Stimulated activated CD4-positive, alpha-beta T cell treated with anti-CD3 and anti-CD28 coated beads, Interleukin-15, amount 100 ng/mL, for 48 hours (primary cell): ENCODE measurements at regions not wholly inside any gene's neighbourhood (a gene's known extent, or its start where the extent isn't known, plus 50 kb on each side); places are given as distances from the start of the nearest gene placed in this dataset.
"Not testable (repeated sequence)": the region's sequence is repeated elsewhere in the genome, so short reads cannot be mapped to it uniquely, and the experiment has no call there.

Experiments used
- DNase-seq, 2 donors: peaks; one replicate each; pipeline ENCODE4 v3.0.0-alpha.2; 2020; ENCODE audit warnings: low read depth in 2 of 2

DNA sequence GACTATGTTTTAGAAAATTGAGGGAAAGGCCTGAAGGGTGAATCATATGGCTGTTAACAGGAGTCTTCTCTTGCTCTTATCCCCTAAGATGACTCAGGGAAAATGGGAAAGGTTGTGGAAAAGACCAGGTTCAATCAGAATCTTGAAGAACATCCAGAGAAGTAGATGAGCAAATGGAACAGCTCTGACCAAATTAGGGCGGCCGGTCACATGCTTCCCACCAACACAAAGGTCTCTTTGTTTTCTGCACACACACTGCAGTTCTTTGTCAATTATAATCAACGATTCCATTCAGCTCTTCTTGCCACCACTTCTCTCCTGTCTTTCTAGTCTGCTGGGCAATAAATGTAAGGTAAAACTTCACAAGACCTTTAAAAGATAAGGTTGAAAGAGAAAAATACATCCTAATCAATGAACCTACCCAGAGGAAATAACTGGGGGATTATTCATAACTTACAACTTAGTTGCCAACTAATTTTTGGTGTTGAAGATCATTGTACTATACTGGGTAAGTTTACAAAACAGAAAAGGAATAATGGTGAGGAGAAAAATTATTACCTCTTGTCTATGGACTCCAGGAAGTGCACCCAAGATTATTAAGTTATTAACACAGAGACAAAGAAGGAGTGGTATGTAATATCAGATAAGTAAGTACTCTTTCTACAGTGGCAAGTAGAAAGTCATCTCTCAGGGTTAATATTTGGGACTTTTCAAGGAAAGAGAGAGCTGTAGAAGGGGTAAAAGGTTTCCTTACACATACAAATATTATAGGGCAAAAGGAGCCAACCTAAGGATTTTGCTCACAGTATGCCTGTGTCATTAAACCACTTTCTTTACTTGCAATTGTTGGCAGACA is 441.9 kb upstream of the PIK3R1 start:
- no peak for DNase-seq

GRCh38 chr5:67771791-67772190 is 443.8 kb upstream of the PIK3R1 start:
- DNase-seq: no peak

- DNase-seq: no peak
Measured at GRCh38 chr5:67771221-67771620, 444.3 kb upstream of the PIK3R1 start.

DNA sequence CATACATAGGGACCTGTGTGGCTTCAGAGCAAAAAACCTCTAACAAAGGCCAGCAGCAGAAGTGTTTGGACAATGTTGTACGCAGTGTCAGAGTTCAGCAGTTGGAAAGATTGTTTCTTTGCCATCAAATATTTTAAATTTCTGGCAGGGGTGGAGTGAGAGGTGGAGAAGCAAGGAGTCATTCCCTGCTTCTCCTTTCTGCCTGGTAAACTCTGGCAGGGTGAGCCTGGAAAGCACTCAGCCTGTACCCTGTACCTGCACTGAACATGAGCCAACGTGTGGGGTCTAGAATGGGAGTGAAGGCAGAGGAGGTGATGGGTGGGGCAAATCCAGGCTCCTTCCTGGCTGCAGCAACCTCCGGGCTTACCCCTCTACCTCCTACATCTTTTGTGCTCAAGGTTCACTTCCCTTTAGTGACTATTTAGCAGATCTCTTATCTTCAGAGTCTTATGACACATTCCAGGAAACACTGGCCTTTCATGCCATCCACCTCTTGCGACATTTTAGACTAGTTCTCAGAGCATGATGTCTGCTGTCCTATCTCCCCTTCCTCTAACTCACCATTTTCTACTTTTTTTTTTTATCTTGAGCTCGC is 445.0 kb upstream of the PIK3R1 start:
- no peak for DNase-seq

DNA sequence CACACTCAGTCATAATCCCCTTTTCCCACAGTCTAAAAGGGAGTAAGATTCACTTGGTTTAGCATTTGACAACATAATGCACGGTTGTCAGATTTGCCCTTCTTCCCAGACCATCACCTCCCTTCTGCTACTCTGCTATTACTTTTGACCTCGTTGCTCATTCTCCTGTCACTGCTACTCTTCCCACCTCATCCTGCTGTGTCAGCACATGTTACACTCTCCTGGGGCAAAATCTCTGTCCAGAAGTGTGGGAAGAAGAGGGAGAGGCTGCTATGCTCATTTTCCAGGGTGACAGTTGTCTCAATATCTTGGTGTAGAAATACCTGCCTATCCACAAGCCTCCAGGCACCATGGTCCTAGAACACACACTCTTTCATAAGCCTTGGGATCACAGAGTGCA is 449.9 kb upstream of the PIK3R1 start:
- no peak for DNase-seq

GRCh38 chr5:67757771-67758170 is 457.8 kb upstream of the PIK3R1 start:
- not testable (repeated sequence) for DNase-seq

DNA sequence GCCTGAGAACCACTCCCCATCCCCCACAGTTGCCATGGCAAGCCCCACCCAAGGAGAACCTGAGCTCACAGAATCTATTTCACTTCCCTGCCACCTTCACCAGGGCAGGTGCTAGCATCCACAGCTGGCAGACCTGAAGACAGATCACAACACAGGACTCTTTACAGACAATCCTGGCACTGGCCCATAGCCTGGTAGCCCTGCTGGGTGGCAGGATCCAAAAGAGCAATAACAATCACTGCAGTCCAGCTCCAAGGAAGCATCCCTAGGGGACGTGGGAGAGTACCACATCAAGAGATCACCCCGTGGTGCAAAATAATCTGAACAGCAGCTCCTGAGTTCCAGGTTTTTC is 463.2 kb upstream of the PIK3R1 start:
- no peak for DNase-seq

GRCh38 chr5:67748165-67748690 is 467.3 kb upstream of the PIK3R1 start:
- no peak for DNase-seq

DNA sequence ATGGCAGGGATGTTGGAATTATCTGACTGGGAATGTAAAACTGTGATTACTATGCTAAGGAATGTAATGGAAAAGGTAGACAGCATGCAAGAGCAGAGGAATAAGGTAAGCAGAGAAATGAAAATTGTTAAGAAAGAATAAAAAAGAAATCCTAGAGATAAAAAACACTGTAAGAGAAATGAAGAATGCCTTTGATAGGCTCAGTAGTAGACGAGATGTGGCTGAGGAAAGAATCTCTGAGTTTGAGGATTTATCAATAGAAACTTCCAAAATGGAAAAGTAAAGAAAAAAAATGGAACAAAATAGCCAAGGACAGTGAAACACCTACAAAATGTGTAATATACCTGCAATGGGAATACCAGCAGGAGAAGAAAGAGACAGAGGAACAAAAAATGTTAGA is 468.5 kb upstream of the PIK3R1 start:
- DNase-seq: no peak

- not testable (repeated sequence) for DNase-seq
Measured at GRCh38 chr5:67746608-67747007, 468.9 kb upstream of the PIK3R1 start.

DNA sequence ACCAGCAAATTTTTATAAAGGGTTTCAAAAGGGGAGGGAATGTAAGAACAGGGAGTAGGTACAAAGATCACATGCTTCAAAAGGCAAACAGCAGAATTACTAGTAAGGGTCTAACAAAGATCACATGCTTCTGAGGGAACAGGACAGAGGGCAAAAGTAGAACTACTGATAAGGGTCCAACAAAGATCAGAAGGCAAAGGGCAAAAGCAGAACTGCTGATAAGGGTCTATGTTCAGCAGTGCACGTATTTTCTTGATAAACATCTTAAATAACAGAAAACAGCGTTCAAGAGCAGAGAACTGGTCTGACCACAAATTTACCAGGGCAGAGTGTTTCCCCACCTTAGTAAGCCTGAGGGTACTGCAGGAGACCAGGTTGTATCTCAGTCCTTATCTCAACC is 469.5 kb upstream of the PIK3R1 start:
- no peak for DNase-seq

GRCh38 chr5:67732921-67733320 is 482.6 kb upstream of the PIK3R1 start:
- no peak for DNase-seq

DNA sequence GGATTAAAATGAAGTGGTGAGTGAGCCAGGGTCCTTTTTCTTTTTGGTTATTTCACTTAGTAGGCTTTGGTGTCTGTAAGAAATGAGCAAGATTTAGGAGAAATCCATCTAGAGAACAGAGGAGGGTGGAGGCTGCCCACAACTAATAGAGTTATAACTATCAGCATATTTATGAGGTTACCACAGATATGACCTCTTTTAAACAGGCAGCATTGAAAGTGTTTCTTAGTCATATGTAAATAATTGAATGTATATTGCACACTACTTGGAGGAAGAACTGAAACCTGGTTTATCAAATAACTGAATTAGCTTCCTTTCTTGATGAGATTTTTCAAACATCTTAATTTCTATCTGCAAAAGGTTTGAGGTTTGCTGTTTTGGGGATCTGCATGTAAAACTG is 483.1 kb upstream of the PIK3R1 start:
- no peak for DNase-seq

DNA sequence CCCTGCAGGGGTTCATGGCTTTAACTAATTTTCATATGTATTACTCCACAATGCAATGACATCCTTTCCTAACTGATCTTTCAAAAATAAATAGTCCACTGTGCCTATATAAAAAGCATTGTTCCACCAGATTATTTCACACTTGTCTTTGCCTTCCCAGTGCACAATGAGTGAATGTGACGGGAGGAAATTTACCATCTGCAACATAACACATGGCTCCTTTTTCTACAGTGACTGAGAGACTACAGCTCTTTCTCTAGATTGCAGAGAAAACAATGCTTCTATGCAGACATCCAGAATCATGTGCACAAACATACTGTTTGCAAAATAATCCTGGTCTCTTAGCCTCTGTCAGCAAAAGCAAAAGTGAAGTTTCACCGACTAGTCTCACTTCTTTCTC is 483.7 kb upstream of the PIK3R1 start:
- DNase-seq: no peak

DNA sequence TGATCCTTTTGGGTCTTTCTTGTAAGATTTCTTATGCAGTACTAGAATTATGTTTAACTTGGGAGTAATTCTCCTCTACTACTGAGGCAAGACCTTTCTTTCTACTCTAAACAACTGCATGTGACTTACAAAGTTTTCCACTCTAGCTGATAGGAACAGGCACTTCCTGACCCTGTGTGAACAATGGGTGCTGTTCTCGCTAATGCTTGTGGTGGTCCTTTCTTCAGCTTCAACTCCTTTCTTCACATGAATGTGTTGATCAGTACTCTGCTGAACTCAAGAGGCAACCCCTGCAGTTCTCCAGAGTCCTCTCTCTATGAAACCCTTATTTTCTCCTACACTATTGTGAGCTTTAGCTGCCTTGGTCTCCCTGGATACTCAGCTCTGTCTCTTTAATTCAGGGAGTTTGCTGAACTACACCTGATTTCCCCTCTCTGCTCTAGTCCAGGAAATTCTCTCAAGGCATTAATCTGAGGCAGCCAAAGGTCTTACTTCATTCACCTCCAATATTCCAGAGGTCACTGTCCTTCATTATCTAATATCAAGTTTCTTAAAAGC is 484.6 kb upstream of the PIK3R1 start:
- DNase-seq: no peak

- DNase-seq: no peak
Measured at GRCh38 chr5:67728326-67728890, 487.1 kb upstream of the PIK3R1 start.

DNA sequence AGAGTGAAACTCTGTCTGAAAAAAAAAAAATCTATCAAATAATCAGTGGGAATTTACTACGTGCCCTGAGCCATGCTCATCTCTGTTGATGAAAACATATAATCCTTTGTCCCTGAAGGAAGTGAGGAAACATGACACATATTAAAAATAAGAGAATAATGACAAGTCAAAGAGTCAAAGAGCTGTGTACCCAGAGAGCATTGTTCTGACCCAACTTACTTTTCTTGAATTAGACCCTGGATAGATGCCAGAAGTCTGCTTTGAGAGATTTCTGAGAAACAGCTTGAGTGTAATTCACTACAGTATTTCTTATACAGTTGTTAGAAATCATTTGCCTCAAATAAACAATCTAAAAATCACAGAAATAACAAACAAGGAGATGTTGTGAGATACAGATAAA is 490.0 kb upstream of the PIK3R1 start:
- DNase-seq: no peak

DNA sequence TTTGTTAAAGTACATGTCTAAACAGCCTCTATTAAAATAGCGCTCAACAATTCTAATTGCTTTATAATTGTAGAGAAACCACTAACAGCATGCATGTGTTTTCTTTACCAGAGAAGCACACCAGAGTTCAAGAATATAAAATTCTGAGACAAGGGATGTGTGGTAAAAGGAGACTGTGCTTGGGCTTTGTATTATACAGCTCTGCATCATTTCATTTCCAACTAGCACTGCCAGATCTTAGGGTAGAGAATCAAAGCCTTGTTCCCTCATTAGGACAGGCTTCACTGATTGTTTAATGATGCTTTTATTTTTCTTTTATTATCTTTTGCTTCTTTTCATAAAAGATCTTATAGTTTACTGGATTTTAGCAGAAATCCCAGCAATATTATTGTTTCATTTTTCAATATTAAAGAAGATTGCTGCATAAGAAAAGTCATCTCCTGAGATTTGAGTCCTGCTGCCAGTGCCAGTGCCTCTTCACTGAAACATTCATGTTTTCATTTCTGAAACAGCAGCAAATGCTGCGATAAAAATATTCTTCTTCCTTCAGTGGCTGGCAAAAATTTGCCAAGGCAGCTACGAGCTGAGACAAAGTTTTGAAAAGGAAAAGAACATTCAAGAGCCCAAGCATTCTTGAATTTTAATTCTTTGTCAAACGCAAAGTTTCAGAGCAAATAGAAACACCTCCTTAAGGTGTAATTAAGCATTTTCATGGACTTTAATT is 491.0 kb upstream of the PIK3R1 start:
- no peak for DNase-seq

DNA sequence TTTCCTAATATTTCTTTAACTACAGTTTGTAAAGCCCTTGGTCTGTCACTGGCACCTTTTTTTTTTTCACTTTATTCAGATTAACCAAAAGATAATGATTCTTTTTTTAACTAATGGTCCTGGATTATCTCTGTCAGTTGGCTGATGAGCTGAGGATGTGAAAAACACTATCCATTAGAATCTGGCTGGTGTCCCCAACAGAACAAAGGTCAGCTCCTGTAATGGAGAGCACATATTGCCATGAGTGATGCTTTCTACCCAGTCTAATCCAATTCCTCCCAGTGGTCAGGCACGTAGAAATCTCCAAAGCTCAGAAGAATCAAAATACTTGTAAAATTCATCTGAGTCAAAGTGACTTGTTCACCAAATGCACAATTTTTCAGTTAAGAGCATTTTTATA is 491.7 kb upstream of the PIK3R1 start:
- DNase-seq: no peak

GRCh38 chr5:67722582-67722981 is 493.0 kb upstream of the PIK3R1 start:
- DNase-seq: not testable (repeated sequence)

DNA sequence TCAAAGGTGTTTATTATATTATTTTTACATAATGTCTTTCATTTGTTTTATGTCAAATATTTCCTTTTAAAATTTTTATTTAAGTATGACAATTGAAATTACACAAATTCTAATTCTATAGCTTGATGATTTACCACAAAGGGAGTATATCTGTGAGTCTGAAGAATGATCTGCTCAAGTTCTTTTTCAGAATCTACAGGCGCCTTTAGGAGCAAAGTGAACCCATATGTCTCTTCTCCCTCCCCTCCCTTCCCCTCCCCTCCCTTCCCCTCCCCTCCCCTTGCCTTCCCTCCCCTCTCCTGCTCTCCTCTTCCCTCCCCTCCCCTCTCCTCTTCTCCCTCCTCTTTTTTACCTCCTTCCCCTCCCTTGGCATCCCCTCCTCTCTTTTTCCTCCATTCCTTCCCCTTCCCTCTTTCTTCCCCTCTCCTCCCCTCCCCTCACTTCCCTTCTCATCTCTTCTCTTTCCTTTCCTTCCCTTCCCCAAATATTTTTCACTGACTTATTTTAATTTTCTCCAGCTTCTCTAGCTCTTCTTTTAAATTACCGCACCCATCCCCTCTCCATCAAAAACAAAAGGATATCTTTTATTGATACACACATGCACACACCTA is 495.3 kb upstream of the PIK3R1 start:
- no peak for DNase-seq

GRCh38 chr5:67702008-67702407 is 505.4 kb upstream of the CD180 start:
- no peak for DNase-seq
